ENCODE measurements at regions not wholly inside any gene's neighbourhood (a gene's known extent, or its start where the extent isn't known, plus 50 kb on each side); places are given as distances from the start of the nearest gene placed in this dataset.

GRCh38 chr12:67498991-67499390, 149.6 kb upstream of the DYRK2 start:
- DNase-seq (ENCODE audit: low read depth) = no peak

GRCh38 chr12:67501362-67501761, 147.2 kb upstream of the DYRK2 start:
- no peak for DNase-seq (ENCODE audit: low read depth)

GRCh38 chr12:67504026-67504425, 144.5 kb upstream of the DYRK2 start:
- DNase-seq (ENCODE audit: low read depth) = no peak

GRCh38 chr12:67506739-67507138, 141.8 kb upstream of the DYRK2 start:
- DNase-seq (ENCODE audit: low read depth) = no peak

GRCh38 chr12:67508830-67509229, 139.7 kb upstream of the DYRK2 start:
- DNase-seq (ENCODE audit: low read depth) = no peak

GRCh38 chr12:67509666-67510386, 138.7 kb upstream of the DYRK2 start:
- DNase-seq (ENCODE audit: low read depth) = no peak

- no peak for DNase-seq (ENCODE audit: low read depth)
These were observed 136.5 kb upstream of the DYRK2 start for GRCh38 chr12:67512061-67512460.

GRCh38 chr12:67514502-67514901, 134.0 kb upstream of the DYRK2 start:
- DNase-seq (ENCODE audit: low read depth) = no peak

- no peak for DNase-seq (ENCODE audit: low read depth)
These were observed 132.7 kb upstream of the DYRK2 start for GRCh38 chr12:67515679-67516340.

GRCh38 chr12:67517181-67517887, 131.2 kb upstream of the DYRK2 start:
- DNase-seq (ENCODE audit: low read depth) = no peak

GRCh38 chr12:67519484-67520433, 128.8 kb upstream of the DYRK2 start:
- no peak for DNase-seq (ENCODE audit: low read depth)

GRCh38 chr12:67520606-67521005, 127.9 kb upstream of the DYRK2 start:
- DNase-seq (ENCODE audit: low read depth) = no peak

- no peak for DNase-seq (ENCODE audit: low read depth)
These were observed 126.3 kb upstream of the DYRK2 start for GRCh38 chr12:67522222-67522621.

- no peak for DNase-seq (ENCODE audit: low read depth)
These were observed 125.0 kb upstream of the DYRK2 start for GRCh38 chr12:67523538-67523937.

GRCh38 chr12:67524861-67525616, 123.5 kb upstream of the DYRK2 start:
- DNase-seq (ENCODE audit: low read depth) = no peak

GRCh38 chr12:67525617-67525884, 123.0 kb upstream of the DYRK2 start:
- DNase-seq (ENCODE audit: low read depth) = no peak

GRCh38 chr12:67526129-67526528, 122.4 kb upstream of the DYRK2 start:
- no peak for DNase-seq (ENCODE audit: low read depth)

- no peak for DNase-seq (ENCODE audit: low read depth)
These were observed 117.5 kb upstream of the DYRK2 start for GRCh38 chr12:67531051-67531450.

- no peak for DNase-seq (ENCODE audit: low read depth)
These were observed 117.0 kb upstream of the DYRK2 start for GRCh38 chr12:67531501-67531900.

GRCh38 chr12:67533159-67533558, 115.4 kb upstream of the DYRK2 start:
- DNase-seq (ENCODE audit: low read depth) = no peak

- no peak for DNase-seq (ENCODE audit: low read depth)
These were observed 114.5 kb upstream of the DYRK2 start for GRCh38 chr12:67534046-67534445.

- DNase-seq (ENCODE audit: low read depth) = no peak
These were observed 113.9 kb upstream of the DYRK2 start for GRCh38 chr12:67534681-67535080.
